GM03348 (cell line): ENCODE measurements at regions not wholly inside any gene's neighbourhood (a gene's known extent, or its start where the extent isn't known, plus 50 kb on each side); places are given as distances from the start of the nearest gene placed in this dataset.
A peak's percentile ranks its signal among the peaks of the same experiment; 100 is the strongest.

ENCODE experiments used
- DNase-seq: peaks from one replicate; pipeline ENCODE4 v3.0.0; 2012; ENCODE audit warnings: low spot score

- no peak for DNase-seq
Measured at GRCh38 chr3:99366663-99367429, 271.5 kb upstream of the COL8A1 start.

- no peak for DNase-seq
Measured at GRCh38 chr3:99365979-99366378, 272.4 kb upstream of the COL8A1 start.

- no peak for DNase-seq
Measured at GRCh38 chr3:99365396-99365795, 273.0 kb upstream of the COL8A1 start.

- no peak for DNase-seq
Measured at GRCh38 chr3:99357131-99357530, 281.3 kb upstream of the COL8A1 start.

GRCh38 chr3:99356696-99357095 lies 281.7 kb upstream of the COL8A1 start:
- no peak for DNase-seq

- no peak for DNase-seq
Measured at GRCh38 chr3:99355465-99355864, 282.9 kb upstream of the COL8A1 start.

GRCh38 chr3:99352811-99353210 lies 285.6 kb upstream of the COL8A1 start:
- DNase-seq: no peak

- peak; percentile 33 for DNase-seq
Measured at GRCh38 chr3:99351122-99351521, 287.3 kb upstream of the COL8A1 start.

- no peak for DNase-seq
Measured at GRCh38 chr3:99348451-99348850, 289.9 kb upstream of the COL8A1 start.

- DNase-seq: no peak
Measured at GRCh38 chr3:99344216-99344615, 294.2 kb upstream of the COL8A1 start.

GRCh38 chr3:99342383-99342782 lies 296.0 kb upstream of the COL8A1 start:
- no peak for DNase-seq

- DNase-seq: no peak
Measured at GRCh38 chr3:99339222-99339621, 299.2 kb upstream of the COL8A1 start.

GRCh38 chr3:99332718-99333117 lies 305.7 kb upstream of the COL8A1 start:
- DNase-seq: peak; percentile 59

GRCh38 chr3:99332276-99332675 lies 306.1 kb upstream of the COL8A1 start:
- DNase-seq: no peak

GRCh38 chr3:99330924-99331532 lies 307.4 kb upstream of the COL8A1 start:
- DNase-seq: no peak

GRCh38 chr3:99330281-99330680 lies 308.1 kb upstream of the COL8A1 start:
- DNase-seq: peak; percentile 15

GRCh38 chr3:99325402-99325801 lies 313.0 kb upstream of the COL8A1 start:
- DNase-seq: no peak

GRCh38 chr3:99324636-99325203 lies 313.7 kb upstream of the COL8A1 start:
- no peak for DNase-seq

GRCh38 chr3:99323940-99324339 lies 314.5 kb upstream of the COL8A1 start:
- no peak for DNase-seq

- DNase-seq: no peak
Measured at GRCh38 chr3:99322551-99322950, 315.8 kb upstream of the COL8A1 start.

GRCh38 chr3:99321261-99321660 lies 317.1 kb upstream of the COL8A1 start:
- DNase-seq: no peak

GRCh38 chr3:99319961-99320360 lies 318.4 kb upstream of the COL8A1 start:
- DNase-seq: peak; percentile 72

GRCh38 chr3:99319450-99319849 lies 318.9 kb upstream of the COL8A1 start:
- no peak for DNase-seq

- no peak for DNase-seq
Measured at GRCh38 chr3:99317201-99317600, 321.2 kb upstream of the COL8A1 start.
